Neural cell (in vitro differentiated cells): ENCODE measurements at regions not wholly inside any gene's neighbourhood (a gene's known extent, or its start where the extent isn't known, plus 50 kb on each side); places are given as distances from the start of the nearest gene placed in this dataset.

Experiments
- H2AFZ ChIP-seq: fragments of 200-600, 300-800 bp; sonication (generic), shearing (Covaris generic); 2 replicates; pipeline ENCODE4 v1.6.0; 2014; ENCODE audit warnings: low read depth, mild to moderate bottlenecking, antibody characterized with exemption, low read length, moderate library complexity
- H3F3A ChIP-seq: fragments of 200-600 bp; shearing (Covaris generic); 2 replicates; pipeline ENCODE4 v1.6.1; 2016; ENCODE audit warnings: mild to moderate bottlenecking, moderate library complexity, mixed read lengths, antibody characterized with exemption, low read length; ENCODE audit not compliant: insufficient read depth, poor library complexity, severe bottlenecking
- H3K27ac ChIP-seq: fragments of 200-600, 300-800 bp; sonication (generic), shearing (Covaris generic); 2 replicates; pipeline ENCODE4 v1.5.1; 2014; ENCODE audit warnings: mild to moderate bottlenecking, low read length, moderate library complexity
- H3K27me3 ChIP-seq: fragments of 300-800, 200-600 bp; sonication (generic), shearing (Covaris generic); 2 replicates; pipeline ENCODE4 v1.6.0; 2014; ENCODE audit warnings: mild to moderate bottlenecking, low read depth, low read length, moderate library complexity; ENCODE audit not compliant: insufficient read depth
- H3K36me3 ChIP-seq: fragments of 300-800, 200-600 bp; sonication (generic), shearing (Covaris generic); 2 replicates; pipeline ENCODE4 v1.5.1; 2014; ENCODE audit warnings: mild to moderate bottlenecking, antibody characterized with exemption, low read length, moderate library complexity; ENCODE audit not compliant: insufficient read depth
- H3K4me2 ChIP-seq: fragments of 300-800, 200-600 bp; sonication (generic), shearing (Covaris generic); 2 replicates; pipeline ENCODE4 v1.6.0; 2014; ENCODE audit warnings: mild to moderate bottlenecking, low read length
- H3K4me3 ChIP-seq: fragments of 300-800, 200-600 bp; sonication (generic), shearing (Covaris generic); 2 replicates; pipeline ENCODE4 v1.5.1; 2014; ENCODE audit warnings: mild to moderate bottlenecking, low read length, moderate library complexity
- H3K79me2 ChIP-seq: fragments of 200-600 bp; shearing (Covaris generic); replicated peaks from 2 replicates; pipeline ENCODE4 v1.6.0; 2014; ENCODE audit warnings: mild to moderate bottlenecking, low read length, moderate library complexity; ENCODE audit not compliant: insufficient read depth
- H3K9ac ChIP-seq: fragments of 300-800, 200-600 bp; sonication (generic), shearing (Covaris generic); 2 replicates; pipeline ENCODE4 v1.6.1; 2016; ENCODE audit warnings: mild to moderate bottlenecking, low read length, mixed read lengths
- H3K9me2 ChIP-seq: fragments of 200-600 bp; shearing (Covaris generic); 2 replicates; pipeline ENCODE4 v1.6.1; 2016; ENCODE audit warnings: mild to moderate bottlenecking, low read length, mixed read lengths; ENCODE audit not compliant: insufficient read depth
- H3K9me3 ChIP-seq: fragments of 200-600, 300-800 bp; sonication (generic), shearing (Covaris generic); 2 replicates; pipeline ENCODE4 v1.6.1; 2016; ENCODE audit warnings: mild to moderate bottlenecking, mixed run types, low read length, moderate library complexity, mixed read lengths
- H4K20me1 ChIP-seq: fragments of 200-600 bp; shearing (Covaris generic); 2 replicates; pipeline ENCODE4 v1.6.1; 2016; ENCODE audit warnings: mild to moderate bottlenecking, mixed run types; ENCODE audit not compliant: insufficient read depth
- CTCF ChIP-seq: fragments of 450-650 bp; IDR thresholded peaks from 2 replicates; pipeline ENCODE4 v1.5.1; 2014; ENCODE audit warnings: antibody characterized with exemption, mild to moderate bottlenecking, moderate library complexity; ENCODE audit not compliant: poor library complexity, severe bottlenecking
- EP300 ChIP-seq: fragments of 450-650 bp; conservative IDR thresholded peaks from 2 replicates; pipeline ENCODE4 v1.6.1; 2014; ENCODE audit warnings: antibody characterized with exemption, mild to moderate bottlenecking, moderate library complexity; ENCODE audit not compliant: poor library complexity, severe bottlenecking
- EZH2 ChIP-seq: fragments of 200-600, 300-800 bp; shearing (Covaris generic), sonication (generic); IDR thresholded peaks from 2 replicates; pipeline ENCODE4 v1.6.1; 2014; ENCODE audit warnings: antibody characterized with exemption, low read length, borderline replicate concordance, mild to moderate bottlenecking; ENCODE audit not compliant: insufficient read depth, poor library complexity, severe bottlenecking
- MXI1 ChIP-seq: fragments of 450-650 bp; conservative IDR thresholded peaks from 2 replicates; pipeline ENCODE4 v1.6.1; 2014; ENCODE audit warnings: antibody characterized with exemption, mild to moderate bottlenecking; ENCODE audit not compliant: poor library complexity, severe bottlenecking
- POLR2AphosphoS5 ChIP-seq: IDR thresholded peaks from 2 replicates; pipeline ENCODE4 v1.6.1; 2012
- RAD21 ChIP-seq: fragments of 450-650 bp; conservative IDR thresholded peaks from 2 replicates; pipeline ENCODE4 v1.6.1; 2014; ENCODE audit warnings: antibody characterized with exemption, mild to moderate bottlenecking, moderate library complexity
- REST ChIP-seq: IDR thresholded peaks from 2 replicates; pipeline ENCODE4 v1.6.1; 2012; ENCODE audit warnings: borderline replicate concordance
- SMC3 ChIP-seq: fragments of 450-650 bp; conservative IDR thresholded peaks from 2 replicates; pipeline ENCODE4 v1.6.1; 2014; ENCODE audit warnings: antibody characterized with exemption, mild to moderate bottlenecking, moderate library complexity; ENCODE audit not compliant: poor library complexity
- TAF1 ChIP-seq: IDR thresholded peaks from 2 replicates; pipeline ENCODE4 v1.6.1; 2012; ENCODE audit warnings: low read depth

GRCh38 chr2:142769761-142770160 is 107.7 kb upstream of the KYNU start:
- Histone ChIP-seq H3K27me3 (no peaks in the 10 kb centered on the region), H3K36me3 (no peaks in the 10 kb centered on the region), H4K20me1 (no peaks in the 10 kb centered on the region), H3K4me2 (no peak overlapping the region), H3K9me3 (peaks cover 18% of the 10 kb centered on the region), H3K79me2 (no peaks in the 10 kb centered on the region), H3K4me3 (no peak overlapping the region), H3K9me2 (no peaks in the 10 kb centered on the region), H3K27ac (no peak overlapping the region), H2AFZ (no peak overlapping the region), H3F3A (no peaks in the 10 kb centered on the region), H3K9ac (no peak overlapping the region)
- TF ChIP-seq TAF1, result no peak
- no peak for TF ChIP-seq POLR2AphosphoS5
- TF ChIP-seq MXI1, result no peak
- no peak for TF ChIP-seq REST
- TF ChIP-seq EZH2, result no peak
- TF ChIP-seq CTCF, result no peak
- TF ChIP-seq RAD21, result no peak
- no peak for TF ChIP-seq EP300
- no peak for TF ChIP-seq SMC3

GRCh38 chr2:142767847-142768246 is 109.6 kb upstream of the KYNU start:
- no peaks in the 10 kb centered on the region for H3K9me2 ChIP-seq
- no peaks in the 10 kb centered on the region for H3F3A ChIP-seq
- H3K4me3 ChIP-seq, result no peak overlapping the region
- no peaks in the 10 kb centered on the region for H4K20me1 ChIP-seq
- no peak overlapping the region for H2AFZ ChIP-seq
- H3K27me3 ChIP-seq, result no peaks in the 10 kb centered on the region
- H3K27ac ChIP-seq, result no peak overlapping the region
- H3K9me3 ChIP-seq, result peaks cover 15% of the 10 kb centered on the region
- H3K4me2 ChIP-seq, result no peak overlapping the region
- no peak overlapping the region for H3K9ac ChIP-seq
- no peaks in the 10 kb centered on the region for H3K79me2 ChIP-seq
- H3K36me3 ChIP-seq, result no peaks in the 10 kb centered on the region
- TF ChIP-seq EZH2 (no peak), TAF1 (no peak), MXI1 (no peak), RAD21 (no peak), POLR2AphosphoS5 (no peak), EP300 (no peak), SMC3 (no peak), CTCF (no peak)
